Ovary (tissue), 3 donors: ENCODE measurements at regions not wholly inside any gene's neighbourhood (a gene's known extent, or its start where the extent isn't known, plus 50 kb on each side); places are given as distances from the start of the nearest gene placed in this dataset.

ENCODE experiments used
- POLR2A ChIP-seq: fragments of 450-650 bp; IDR thresholded peaks from one replicate; pipeline ENCODE4 v1.6.1; 2017; ENCODE audit warnings: antibody characterized with exemption, mild to moderate bottlenecking, moderate library complexity
- TF ChIP-seq, protein P1 (sequence below), 3 donors: fragments of 450-650 bp in 2 of 3; fragments of 200-600 bp in 1 of 3; IDR thresholded peaks; one replicate each; pipeline versions ENCODE4 v1.5.1 to v1.8.0; 2016 to 2022; ENCODE audit warnings: antibody characterized with exemption in 3 of 3, mild to moderate bottlenecking in 1 of 3
- donor health status: DM: no; HTN: no; CAD: no.

DNA sequence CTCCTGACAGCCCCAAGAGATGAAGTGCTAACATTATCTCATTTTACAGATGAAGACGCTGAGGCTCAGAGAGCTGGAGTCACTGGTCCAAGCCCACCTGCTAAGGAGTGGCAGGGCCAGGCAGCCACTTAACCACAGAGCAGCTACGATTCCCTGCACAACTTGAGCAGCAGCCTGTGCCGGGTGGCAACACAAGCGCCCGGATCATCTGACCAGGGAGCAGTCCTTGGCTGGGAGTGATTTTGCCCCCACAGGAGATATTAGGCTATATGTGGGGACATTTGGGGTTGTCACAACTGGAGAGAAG lies 93.2 kb upstream of the PTPN1 start:
- TF ChIP-seq, protein P1, sequence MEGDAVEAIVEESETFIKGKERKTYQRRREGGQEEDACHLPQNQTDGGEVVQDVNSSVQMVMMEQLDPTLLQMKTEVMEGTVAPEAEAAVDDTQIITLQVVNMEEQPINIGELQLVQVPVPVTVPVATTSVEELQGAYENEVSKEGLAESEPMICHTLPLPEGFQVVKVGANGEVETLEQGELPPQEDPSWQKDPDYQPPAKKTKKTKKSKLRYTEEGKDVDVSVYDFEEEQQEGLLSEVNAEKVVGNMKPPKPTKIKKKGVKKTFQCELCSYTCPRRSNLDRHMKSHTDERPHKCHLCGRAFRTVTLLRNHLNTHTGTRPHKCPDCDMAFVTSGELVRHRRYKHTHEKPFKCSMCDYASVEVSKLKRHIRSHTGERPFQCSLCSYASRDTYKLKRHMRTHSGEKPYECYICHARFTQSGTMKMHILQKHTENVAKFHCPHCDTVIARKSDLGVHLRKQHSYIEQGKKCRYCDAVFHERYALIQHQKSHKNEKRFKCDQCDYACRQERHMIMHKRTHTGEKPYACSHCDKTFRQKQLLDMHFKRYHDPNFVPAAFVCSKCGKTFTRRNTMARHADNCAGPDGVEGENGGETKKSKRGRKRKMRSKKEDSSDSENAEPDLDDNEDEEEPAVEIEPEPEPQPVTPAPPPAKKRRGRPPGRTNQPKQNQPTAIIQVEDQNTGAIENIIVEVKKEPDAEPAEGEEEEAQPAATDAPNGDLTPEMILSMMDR (IDR thresholded peaks at IDR 0.05): no peak
- TF ChIP-seq POLR2A: no peak
